Endothelial cell of umbilical vein (primary cell): ENCODE measurements at regions not wholly inside any gene's neighbourhood (a gene's known extent, or its start where the extent isn't known, plus 50 kb on each side); places are given as distances from the start of the nearest gene placed in this dataset.

Source experiments
- BruUV-seq: library from RNA; stranded (reverse); fragments of 400-500 nt; replicated peaks from 2 replicates; lab custom pipeline; 2021; lab: Mats Ljungman, UMichigan
- CTCF ChIA-PET: fragments of 300-600, 350-600 bp; sonication (Branson Sonifier 250); formaldehyde crosslinking; loops from one replicate; lab custom pipeline; 2021; ENCODE audit warnings: antibody characterized with exemption, inconsistent platforms; lab: Charles Lee
- POLR2A ChIA-PET: fragments of 300-600, 350-600 bp; sonication (Branson Sonifier 250); formaldehyde crosslinking; loops from one replicate; lab custom pipeline; 2021; ENCODE audit warnings: antibody characterized with exemption, inconsistent platforms; lab: Charles Lee
- DNase-seq: peaks from one replicate; pipeline ENCODE4 v3.0.0-alpha.2; 2011; ENCODE audit warnings: low read depth, low spot score
- FAIRE-seq: peaks from 2 replicates; lab custom pipeline; 2011; peaks lifted over from hg19 to GRCh38; lab: Jason Lieb, UNC
- H2AFZ ChIP-seq: 2 replicates; pipeline ENCODE4 v1.6.0; 2012; ENCODE audit warnings: low read depth, low read length, control low read depth, inconsistent platforms
- H3K27ac ChIP-seq: 2 replicates; pipeline ENCODE4 v1.5.1; 2011; ENCODE audit warnings: low read depth, mild to moderate bottlenecking, control low read depth, low read length, moderate library complexity; ENCODE audit not compliant: insufficient read depth
- H3K27me3 ChIP-seq, 2 experiments: 2 replicates each; pipeline versions ENCODE4 v1.6.0 to v1.6.1; 2011; ENCODE audit warnings: low read length in 2 of 2, mixed read lengths in 1 of 2; ENCODE audit not compliant: control insufficient read depth in 2 of 2, insufficient read depth in 2 of 2
- H3K36me3 ChIP-seq, 2 experiments: 2 replicates in 1 of 2; 3 replicates in 1 of 2; pipeline ENCODE4 v1.5.1; 2011; ENCODE audit warnings: low read length in 2 of 2, mild to moderate bottlenecking in 1 of 2, moderate library complexity in 1 of 2; ENCODE audit not compliant: control insufficient read depth in 2 of 2, insufficient read depth in 2 of 2; ENCODE audit errors: extremely low read depth in 1 of 2
- H3K4me1 ChIP-seq: 3 replicates; pipeline ENCODE4 v1.5.1; 2011; ENCODE audit warnings: mild to moderate bottlenecking, low read length; ENCODE audit not compliant: control insufficient read depth, insufficient read depth; ENCODE audit errors: extremely low read depth
- H3K4me2 ChIP-seq: 2 replicates; pipeline ENCODE4 v1.6.1; 2011; ENCODE audit warnings: low read length, control low read depth, mixed read lengths; ENCODE audit not compliant: insufficient read depth
- H3K4me3 ChIP-seq, 3 experiments: fragments of 200-600 bp in 1 of 3; sonication (generic), shearing (Covaris generic) in 1 of 3; replicated peaks in 1 of 3; 2 replicates each; pipeline ENCODE4 v1.5.1; 2011 to 2016; ENCODE audit warnings: control low read depth in 3 of 3, low read length in 3 of 3, mild to moderate bottlenecking in 2 of 3, inconsistent platforms in 1 of 3, low read depth in 1 of 3, moderate library complexity in 1 of 3; ENCODE audit not compliant: insufficient read depth in 1 of 3
- H3K79me2 ChIP-seq: 2 replicates; pipeline ENCODE4 v1.6.0; 2012; ENCODE audit warnings: low read length, inconsistent platforms; ENCODE audit not compliant: control insufficient read depth, insufficient read depth
- H3K9ac ChIP-seq: replicated peaks from 2 replicates; pipeline ENCODE3; 2011; ENCODE audit warnings: low read length, control low read depth; ENCODE audit not compliant: insufficient read depth; ENCODE audit errors: extremely low read depth
- H3K9me1 ChIP-seq: replicated peaks from 3 replicates; pipeline ENCODE4 v1.6.0; 2011; ENCODE audit warnings: mild to moderate bottlenecking, low read length; ENCODE audit not compliant: control insufficient read depth, insufficient read depth; ENCODE audit errors: extremely low read depth
- H3K9me3 ChIP-seq: replicated peaks from 2 replicates; pipeline ENCODE4 v1.5.1; 2012; ENCODE audit warnings: low read length, inconsistent platforms; ENCODE audit not compliant: control insufficient read depth, insufficient read depth
- H4K20me1 ChIP-seq: replicated peaks from 2 replicates; pipeline ENCODE3; 2011; ENCODE audit warnings: mild to moderate bottlenecking, low read length; ENCODE audit not compliant: control insufficient read depth, insufficient read depth; ENCODE audit errors: extremely low read depth
- CTCF ChIP-seq, 2 donors: IDR thresholded peaks; 1 replicate in 1 of 2; 2 replicates in 1 of 2; pipeline ENCODE4 v1.5.1; 2011; ENCODE audit warnings: low read length in 2 of 2, mild to moderate bottlenecking in 2 of 2, moderate library complexity in 2 of 2, control low read depth in 1 of 2, inconsistent platforms in 1 of 2, low read depth in 1 of 2; ENCODE audit not compliant: insufficient read depth in 1 of 2; ENCODE audit errors: extremely low read depth in 1 of 2
- EZH2 ChIP-seq: IDR thresholded peaks from 2 replicates; pipeline ENCODE4 v1.6.1; 2012; ENCODE audit warnings: borderline replicate concordance, low read depth, mild to moderate bottlenecking, moderate library complexity, low read length, inconsistent platforms; ENCODE audit not compliant: severe bottlenecking
- FOS ChIP-seq: IDR thresholded peaks from 2 replicates; pipeline ENCODE4 v1.6.1; 2011; ENCODE audit warnings: mild to moderate bottlenecking, low read length, moderate library complexity, borderline replicate concordance; ENCODE audit not compliant: insufficient read depth
- GATA2 ChIP-seq: IDR thresholded peaks from 2 replicates; pipeline ENCODE4 v1.7.0; 2011; ENCODE audit warnings: low read depth, mild to moderate bottlenecking, moderate library complexity, mixed read lengths, low read length; ENCODE audit not compliant: insufficient read length, insufficient read depth
- JUN ChIP-seq: IDR thresholded peaks from 2 replicates; pipeline ENCODE4 v1.6.1; 2011; ENCODE audit warnings: borderline replicate concordance, low read depth; ENCODE audit not compliant: insufficient read length, insufficient read depth
- MAX ChIP-seq: IDR thresholded peaks from 2 replicates; pipeline ENCODE4 v1.6.1; 2011; ENCODE audit not compliant: insufficient read depth, insufficient read length
- POLR2AphosphoS5 ChIP-seq: IDR thresholded peaks from 2 replicates; pipeline ENCODE4 v1.6.1; 2012; ENCODE audit warnings: low read depth, mild to moderate bottlenecking, control low read depth, low read length, moderate library complexity; ENCODE audit not compliant: insufficient read depth
- dilution Hi-C: fragments of 300-500 bp; cut with MboI; formaldehyde crosslinking; loops from one replicate; pipeline ENCODE4 v1.15.0; 2019; ENCODE audit warnings: low sequenced_read_pairs; ENCODE audit not compliant: extremely low pct_ligation_motif_present
- intact Hi-C: fragments of 100-400 bp; cut with micrococcal nuclease; formaldehyde crosslinking; loops from one replicate; pipeline ENCODE4 v1.10.0; 2022

GRCh38 chr12:19979584-19979983, 388.8 kb upstream of the PDE3A start:
- dilution Hi-C loops (no loop called here), intact Hi-C loops (no loop called here)
- DNase-seq = peak; percentile 68
- Histone ChIP-seq H3K4me3 (no peak overlapping the region), H3K4me2 (no peak overlapping the region), H3K4me1 (peaks cover 8% of the 10 kb centered on the region), H3K79me2 (no peaks in the 10 kb centered on the region), H3K9me3 (no peaks in the 10 kb centered on the region), H3K9ac (no peak overlapping the region), H3K27me3 (no peaks in the 10 kb centered on the region), H2AFZ (peak overlapping the region; percentile 79), H3K36me3 (no peaks in the 10 kb centered on the region), H4K20me1 (no peaks in the 10 kb centered on the region), H3K9me1 (no peaks in the 10 kb centered on the region), H3K27ac (no peak overlapping the region)
- no peak for TF ChIP-seq CTCF (IDR thresholded peaks at IDR 0.05; ENCODE audit: extremely low read depth in 1 of 2, insufficient read depth in 1 of 2, low read depth in 1 of 2, low read length in 2 of 2)
- no peak for TF ChIP-seq MAX
- TF ChIP-seq JUN = no peak
- peak; percentile 63 for TF ChIP-seq FOS
- TF ChIP-seq POLR2AphosphoS5 = no peak
- TF ChIP-seq EZH2 = no peak
- TF ChIP-seq GATA2 = no peak
- ChIA-PET CTCF (no interaction called here), POLR2A (no interaction called here)
- no TSS peak for BruUV-seq
- peak; percentile 53 for FAIRE-seq
